NT2/D1 (cell line): ENCODE measurements at regions not wholly inside any gene's neighbourhood (a gene's known extent, or its start where the extent isn't known, plus 50 kb on each side); places are given as distances from the start of the nearest gene placed in this dataset.

Experiments
- DNase-seq: peaks from one replicate; pipeline ENCODE4 v3.0.0-alpha.2; 2011; ENCODE audit warnings: low read depth, low spot score
- H3K27me3 ChIP-seq: 2 replicates; pipeline ENCODE4 v1.6.0; 2011; ENCODE audit warnings: mild to moderate bottlenecking; ENCODE audit not compliant: insufficient read length, insufficient read depth
- H3K36me3 ChIP-seq: 2 replicates; pipeline ENCODE4 v1.6.1; 2011; ENCODE audit warnings: mild to moderate bottlenecking, low read length, mixed read lengths; ENCODE audit not compliant: insufficient read depth, insufficient read length
- H3K4me1 ChIP-seq: 2 replicates; pipeline ENCODE4 v1.5.1; 2011; ENCODE audit not compliant: insufficient read depth, insufficient read length
- H3K4me3 ChIP-seq: 2 replicates; pipeline ENCODE4 v1.5.1; 2011; ENCODE audit warnings: low read depth; ENCODE audit not compliant: insufficient read length
- H3K9ac ChIP-seq: 2 replicates; pipeline ENCODE4 v1.6.0; 2011; ENCODE audit warnings: low read depth; ENCODE audit not compliant: insufficient read length
- H3K9me3 ChIP-seq: 2 replicates; pipeline ENCODE4 v1.5.1; 2011; ENCODE audit warnings: mild to moderate bottlenecking, low read length; ENCODE audit not compliant: insufficient read depth
- SUZ12 ChIP-seq: IDR thresholded peaks from 2 replicates; pipeline ENCODE4 v1.6.1; 2011; ENCODE audit not compliant: insufficient read length, insufficient read depth; ENCODE audit errors: extremely low read depth
- YY1 ChIP-seq: IDR thresholded peaks from 2 replicates; pipeline ENCODE4 v1.6.1; 2011; ENCODE audit not compliant: insufficient read length, insufficient read depth
- ZNF274 ChIP-seq: IDR thresholded peaks from 2 replicates; pipeline ENCODE4 v1.6.1; 2011; ENCODE audit warnings: mild to moderate bottlenecking, low read depth, low read length

DNA sequence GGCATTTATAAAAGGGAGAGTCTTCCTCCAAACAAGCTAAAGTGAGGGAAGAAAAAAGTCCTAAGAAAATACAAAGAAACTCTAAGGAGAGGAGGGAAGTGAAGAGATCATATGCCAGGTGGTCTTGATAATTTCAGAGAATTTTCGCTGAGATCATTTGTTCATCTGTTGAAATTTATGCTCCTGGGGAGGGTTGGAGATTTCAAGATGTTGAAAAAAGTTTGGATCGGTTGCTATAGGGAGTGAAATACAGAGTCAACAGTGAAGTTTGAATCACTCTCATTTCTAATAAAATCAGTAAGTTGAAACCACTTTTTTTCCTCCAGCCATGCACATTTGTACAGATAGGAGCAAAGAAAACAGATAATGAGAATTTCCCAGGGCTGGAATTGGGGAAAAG is 299.1 kb upstream of the ADAMTS5 start:
- H3K4me3 ChIP-seq = no peak overlapping the region

DNA sequence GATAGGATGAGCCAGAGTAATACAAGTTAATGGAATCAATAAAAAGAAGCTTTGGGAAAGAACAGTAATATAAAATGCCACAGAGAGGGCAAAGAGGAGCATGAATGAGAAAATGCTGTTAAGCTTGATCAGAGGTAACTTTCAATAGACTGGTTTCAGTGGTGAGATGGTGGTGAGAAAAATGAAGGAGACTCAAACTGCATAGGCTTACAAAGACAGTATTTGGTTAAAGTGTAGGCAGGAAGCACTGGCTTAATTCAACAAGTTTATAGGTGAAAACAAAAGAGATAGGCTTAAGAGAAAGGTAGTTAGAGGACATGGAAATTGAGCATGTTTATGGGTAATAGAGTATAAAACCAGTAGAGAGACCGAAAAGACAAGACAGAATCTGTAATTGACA is 298.6 kb upstream of the ADAMTS5 start:
- H3K9ac ChIP-seq = no peak overlapping the region
- no peaks in the 10 kb centered on the region for H3K4me1 ChIP-seq
- H3K27me3 ChIP-seq = no peaks in the 10 kb centered on the region
- H3K4me3 ChIP-seq = no peak overlapping the region
- no peaks in the 10 kb centered on the region for H3K9me3 ChIP-seq
- TF ChIP-seq YY1 (no peak), SUZ12 (no peak), ZNF274 (no peak)
- DNase-seq = no peak
- no peaks in the 10 kb centered on the region for H3K36me3 ChIP-seq

More for the DNA sequence above, 299.1 kb upstream of the ADAMTS5 start:
- no peak for TF ChIP-seq ZNF274
- H3K9ac ChIP-seq = no peak overlapping the region
- no peaks in the 10 kb centered on the region for H3K27me3 ChIP-seq
- no peaks in the 10 kb centered on the region for H3K4me1 ChIP-seq
- no peaks in the 10 kb centered on the region for H3K36me3 ChIP-seq
- DNase-seq = no peak
- H3K9me3 ChIP-seq = no peaks in the 10 kb centered on the region

DNA sequence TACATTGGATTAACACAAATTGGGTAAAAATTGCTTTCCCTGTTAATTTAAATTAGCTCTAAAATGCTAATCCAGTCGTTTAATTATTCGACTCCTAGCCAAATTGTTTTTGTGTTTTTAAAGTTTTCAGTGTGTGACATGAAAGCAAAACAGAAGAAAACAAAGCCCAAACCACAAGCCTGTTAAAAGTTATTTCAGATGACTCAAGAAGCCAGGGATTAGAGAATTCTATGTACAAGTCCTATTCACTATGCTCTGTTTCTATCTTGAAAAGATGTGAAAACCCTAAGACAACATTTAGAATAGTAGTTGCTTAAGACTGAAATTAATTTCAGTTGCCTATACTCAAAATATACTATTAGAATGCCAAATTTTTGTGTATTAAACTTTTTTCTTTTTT is 294.8 kb upstream of the ADAMTS5 start:
- Histone ChIP-seq H3K36me3 (no peaks in the 10 kb centered on the region), H3K4me1 (no peaks in the 10 kb centered on the region), H3K4me3 (no peak overlapping the region), H3K27me3 (no peaks in the 10 kb centered on the region), H3K9ac (no peak overlapping the region), H3K9me3 (no peaks in the 10 kb centered on the region)
- no peak for DNase-seq
- TF ChIP-seq YY1 = no peak
- no peak for TF ChIP-seq ZNF274
- TF ChIP-seq SUZ12 = no peak

DNA sequence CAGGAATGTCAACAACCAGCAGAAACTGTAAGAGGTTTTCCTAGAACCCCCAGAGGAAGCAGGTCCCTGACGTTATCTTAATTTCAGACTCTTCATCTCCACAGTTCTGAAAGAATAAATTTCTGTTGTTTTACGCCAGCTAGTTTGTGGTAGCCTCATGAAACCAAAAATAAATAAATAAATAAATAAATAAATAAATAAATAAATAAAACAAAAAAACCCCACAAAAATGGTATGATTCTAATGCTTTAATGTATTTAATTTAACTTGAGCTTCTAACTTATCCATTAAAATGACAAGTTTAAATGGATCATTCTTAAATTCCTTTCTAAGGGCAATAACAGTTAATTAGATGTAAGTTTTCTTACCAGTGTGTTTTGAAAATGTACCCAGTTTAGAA is 293.8 kb upstream of the ADAMTS5 start:
- Histone ChIP-seq H3K27me3 (no peaks in the 10 kb centered on the region), H3K9me3 (no peaks in the 10 kb centered on the region), H3K9ac (no peak overlapping the region), H3K4me1 (no peaks in the 10 kb centered on the region), H3K36me3 (no peaks in the 10 kb centered on the region), H3K4me3 (no peak overlapping the region)
- no peak for DNase-seq
- TF ChIP-seq YY1 (no peak), ZNF274 (no peak), SUZ12 (no peak)

DNA sequence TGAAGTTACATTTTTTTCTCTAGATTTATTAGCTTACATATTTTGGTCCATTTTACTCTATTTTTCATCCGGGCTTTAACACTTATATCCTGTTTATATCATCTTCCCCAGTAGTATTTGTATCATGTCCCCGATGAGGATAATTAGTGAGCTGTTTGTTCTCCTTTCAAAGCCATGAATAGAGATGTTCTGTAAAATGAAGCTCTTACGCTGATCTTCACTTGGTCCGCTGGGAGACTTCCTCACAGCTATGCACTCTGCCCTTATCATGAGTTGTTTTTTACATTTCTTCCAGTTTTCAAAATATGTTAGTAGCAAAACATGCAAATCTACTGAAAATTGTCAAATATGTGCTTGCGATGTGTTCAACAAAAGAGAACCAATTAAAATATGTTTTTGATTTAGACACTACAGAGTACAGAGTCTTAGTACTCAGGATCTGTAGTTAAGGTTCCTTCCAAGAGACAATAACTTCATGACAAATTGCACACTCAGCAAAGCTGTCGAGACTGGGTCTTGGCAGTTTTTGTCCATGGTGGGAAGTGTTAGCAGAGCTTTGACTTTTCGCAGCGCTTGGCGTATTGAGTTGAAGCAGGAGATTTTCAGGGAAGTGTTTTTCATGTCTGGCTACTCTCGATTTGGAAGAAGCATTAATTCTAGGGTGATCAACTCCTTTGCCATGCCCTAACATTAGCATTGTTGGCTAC is 292.0 kb upstream of the ADAMTS5 start:
- H3K9me3 ChIP-seq = no peaks in the 10 kb centered on the region
- H3K27me3 ChIP-seq = no peaks in the 10 kb centered on the region
- no peaks in the 10 kb centered on the region for H3K4me1 ChIP-seq
- H3K4me3 ChIP-seq = no peak overlapping the region
- no peak for TF ChIP-seq YY1
- no peak for TF ChIP-seq SUZ12
- TF ChIP-seq ZNF274 = no peak
- DNase-seq = no peak
- H3K9ac ChIP-seq = no peak overlapping the region
- H3K36me3 ChIP-seq = no peaks in the 10 kb centered on the region

DNA sequence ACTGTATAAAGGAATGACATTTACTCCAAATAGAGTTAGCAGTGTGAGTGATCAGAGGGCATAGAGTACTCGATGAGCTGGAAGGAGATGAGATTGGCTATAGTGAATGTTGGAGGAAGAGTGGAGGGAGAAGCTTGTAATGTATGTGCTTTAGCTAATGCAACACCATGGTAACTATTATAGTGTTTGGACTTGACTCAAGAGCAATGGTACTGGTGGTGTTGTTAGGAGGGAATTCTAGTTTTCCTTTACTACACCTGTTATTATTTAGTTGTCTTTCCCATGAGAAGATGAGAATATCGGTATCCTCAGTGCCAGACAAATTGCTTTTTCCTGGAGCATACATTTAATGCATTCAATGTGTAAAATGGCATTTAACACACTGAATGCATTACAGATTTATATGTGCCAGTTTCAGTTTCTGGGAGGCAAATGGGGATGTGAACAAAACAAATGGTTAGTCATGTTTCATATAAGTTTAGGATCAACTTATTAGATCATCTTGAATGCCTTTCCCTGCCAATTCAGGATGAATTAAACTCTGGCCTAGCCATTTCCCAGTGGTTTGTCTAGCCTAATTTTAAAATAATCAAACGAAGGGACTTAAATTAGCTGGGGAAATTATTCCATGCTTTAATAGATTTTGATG is 291.1 kb upstream of the ADAMTS5 start:
- Histone ChIP-seq H3K27me3 (no peaks in the 10 kb centered on the region), H3K4me3 (no peak overlapping the region), H3K4me1 (no peaks in the 10 kb centered on the region), H3K9ac (no peak overlapping the region), H3K9me3 (no peaks in the 10 kb centered on the region), H3K36me3 (no peaks in the 10 kb centered on the region)
- DNase-seq = no peak
- TF ChIP-seq SUZ12 (no peak), YY1 (no peak), ZNF274 (no peak)

DNA sequence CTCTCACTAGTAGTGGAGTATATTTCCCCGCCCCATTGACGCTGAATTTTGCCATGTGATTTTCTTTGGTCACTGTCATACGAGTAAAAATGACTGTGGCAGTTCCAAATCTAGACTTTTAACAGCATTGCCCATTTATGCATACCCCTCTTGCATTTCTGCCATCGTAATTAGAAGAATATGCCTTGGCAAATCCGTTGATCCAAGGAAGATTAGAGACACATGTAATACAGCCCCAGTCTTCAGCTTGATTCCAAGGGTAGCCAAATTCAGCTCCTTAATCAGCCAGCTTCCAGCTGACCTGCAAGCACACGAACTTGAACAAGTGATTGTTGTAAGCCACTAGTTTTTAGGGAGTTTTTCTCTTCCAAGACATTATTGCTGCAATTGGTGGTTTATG is 290.3 kb upstream of the ADAMTS5 start:
- Histone ChIP-seq H3K9me3 (no peaks in the 10 kb centered on the region), H3K9ac (no peak overlapping the region), H3K4me1 (no peaks in the 10 kb centered on the region), H3K27me3 (no peaks in the 10 kb centered on the region), H3K4me3 (no peak overlapping the region), H3K36me3 (no peaks in the 10 kb centered on the region)
- DNase-seq = no peak
- no peak for TF ChIP-seq ZNF274
- no peak for TF ChIP-seq YY1
- no peak for TF ChIP-seq SUZ12
